ENCODE measurements at regions not wholly inside any gene's neighbourhood (a gene's known extent, or its start where the extent isn't known, plus 50 kb on each side); places are given as distances from the start of the nearest gene placed in this dataset.

- no peak for TF ChIP-seq CTCF (IDR thresholded peaks at IDR 0.05)
- no peak for TF ChIP-seq POLR2A (IDR thresholded peaks at IDR 0.05)
Measured at GRCh38 chr13:91219201-91219600, 128.3 kb upstream of the MIR17HG start.

Data from esophagus squamous epithelium (tissue), 4 donors.